ENCODE measurements at regions not wholly inside any gene's neighbourhood (a gene's known extent, or its start where the extent isn't known, plus 50 kb on each side); places are given as distances from the start of the nearest gene placed in this dataset.
"Not testable (repeated sequence)": the region's sequence is repeated elsewhere in the genome, so short reads cannot be mapped to it uniquely, and the experiment has no call there.

DNA sequence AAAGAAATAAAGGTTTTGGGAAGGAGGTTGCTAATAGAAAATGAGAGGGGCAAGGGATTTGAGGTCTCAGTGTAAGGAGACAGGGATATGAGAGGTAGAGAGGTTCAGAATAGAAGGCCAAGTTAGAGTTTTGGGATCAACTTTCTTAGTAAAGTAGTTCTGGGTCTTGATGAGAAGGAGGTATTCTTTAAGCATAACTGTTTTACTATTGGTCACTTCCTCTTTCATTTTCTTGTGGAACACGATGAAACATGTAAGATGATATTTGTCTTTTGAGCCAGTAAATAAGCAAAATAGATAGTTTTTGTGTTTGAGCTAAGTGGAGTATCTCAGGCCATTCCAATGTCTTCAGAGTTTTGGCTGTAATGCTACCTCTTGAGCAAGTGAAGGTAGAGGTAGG is 68.3 kb downstream of the SEPTIN7 start:
- TF ChIP-seq, protein P1, sequence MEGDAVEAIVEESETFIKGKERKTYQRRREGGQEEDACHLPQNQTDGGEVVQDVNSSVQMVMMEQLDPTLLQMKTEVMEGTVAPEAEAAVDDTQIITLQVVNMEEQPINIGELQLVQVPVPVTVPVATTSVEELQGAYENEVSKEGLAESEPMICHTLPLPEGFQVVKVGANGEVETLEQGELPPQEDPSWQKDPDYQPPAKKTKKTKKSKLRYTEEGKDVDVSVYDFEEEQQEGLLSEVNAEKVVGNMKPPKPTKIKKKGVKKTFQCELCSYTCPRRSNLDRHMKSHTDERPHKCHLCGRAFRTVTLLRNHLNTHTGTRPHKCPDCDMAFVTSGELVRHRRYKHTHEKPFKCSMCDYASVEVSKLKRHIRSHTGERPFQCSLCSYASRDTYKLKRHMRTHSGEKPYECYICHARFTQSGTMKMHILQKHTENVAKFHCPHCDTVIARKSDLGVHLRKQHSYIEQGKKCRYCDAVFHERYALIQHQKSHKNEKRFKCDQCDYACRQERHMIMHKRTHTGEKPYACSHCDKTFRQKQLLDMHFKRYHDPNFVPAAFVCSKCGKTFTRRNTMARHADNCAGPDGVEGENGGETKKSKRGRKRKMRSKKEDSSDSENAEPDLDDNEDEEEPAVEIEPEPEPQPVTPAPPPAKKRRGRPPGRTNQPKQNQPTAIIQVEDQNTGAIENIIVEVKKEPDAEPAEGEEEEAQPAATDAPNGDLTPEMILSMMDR (conservative IDR thresholded peaks at IDR 0.05; ENCODE audit: low read depth, low read length) = not testable (repeated sequence)
- TF ChIP-seq BHLHE40 (IDR thresholded peaks at IDR 0.05; ENCODE audit: low read depth, low read length); MAZ (IDR thresholded peaks at IDR 0.05; ENCODE audit: borderline replicate concordance, low read depth, low read length); FOS (IDR thresholded peaks at IDR 0.05; ENCODE audit: low read depth, low read length); POLR2A (IDR thresholded peaks at IDR 0.05; ENCODE audit: low read depth, low read length); RCOR1 (IDR thresholded peaks at IDR 0.05; ENCODE audit: insufficient replicate concordance, low read length); SMC3 (IDR thresholded peaks at IDR 0.05; ENCODE audit: low read depth, low read length); MAFK (IDR thresholded peaks at IDR 0.05; ENCODE audit: low read depth, low read length); CEBPB (IDR thresholded peaks at IDR 0.05; ENCODE audit: low read depth, low read length); RFX5 (IDR thresholded peaks at IDR 0.05; ENCODE audit: low read depth, low read length); CHD1 (IDR thresholded peaks at IDR 0.05; ENCODE audit: low read depth, low read length); RAD21 (IDR thresholded peaks at IDR 0.05; ENCODE audit: low read length): not testable (repeated sequence)
- TF ChIP-seq, protein P2, sequence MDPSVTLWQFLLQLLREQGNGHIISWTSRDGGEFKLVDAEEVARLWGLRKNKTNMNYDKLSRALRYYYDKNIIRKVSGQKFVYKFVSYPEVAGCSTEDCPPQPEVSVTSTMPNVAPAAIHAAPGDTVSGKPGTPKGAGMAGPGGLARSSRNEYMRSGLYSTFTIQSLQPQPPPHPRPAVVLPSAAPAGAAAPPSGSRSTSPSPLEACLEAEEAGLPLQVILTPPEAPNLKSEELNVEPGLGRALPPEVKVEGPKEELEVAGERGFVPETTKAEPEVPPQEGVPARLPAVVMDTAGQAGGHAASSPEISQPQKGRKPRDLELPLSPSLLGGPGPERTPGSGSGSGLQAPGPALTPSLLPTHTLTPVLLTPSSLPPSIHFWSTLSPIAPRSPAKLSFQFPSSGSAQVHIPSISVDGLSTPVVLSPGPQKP (IDR thresholded peaks at IDR 0.05; ENCODE audit: borderline replicate concordance, low read depth, low read length) = not testable (repeated sequence)
